Cerebellar cortex (tissue), 1 donor: ENCODE measurements at regions not wholly inside any gene's neighbourhood (a gene's known extent, or its start where the extent isn't known, plus 50 kb on each side); places are given as distances from the start of the nearest gene placed in this dataset.

Experiments
- DNase-seq: peaks from one replicate; pipeline ENCODE4 v3.0.0-alpha.2; 2015; ENCODE audit warnings: low spot score

DNA sequence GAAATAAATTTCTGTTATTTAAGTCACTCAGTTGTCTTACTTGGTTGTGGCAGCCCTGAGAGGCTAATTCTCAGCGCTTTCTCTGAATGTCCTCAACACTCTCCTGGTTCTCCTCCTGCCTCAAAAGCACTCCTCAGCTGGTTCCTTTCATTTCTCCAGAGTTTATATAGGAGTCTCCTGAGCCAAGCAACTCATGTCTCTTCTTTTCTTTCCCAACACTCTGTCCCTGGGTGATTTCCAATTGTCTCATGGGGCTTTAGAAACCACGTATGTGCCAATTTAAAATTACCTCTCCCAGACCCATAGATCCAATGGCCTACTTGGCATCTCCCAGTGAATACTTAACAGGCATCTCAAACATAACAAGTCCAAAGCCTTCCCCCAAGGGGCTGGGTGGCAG, 184.3 kb downstream of the TTC32 start:
- no peak for DNase-seq

DNA sequence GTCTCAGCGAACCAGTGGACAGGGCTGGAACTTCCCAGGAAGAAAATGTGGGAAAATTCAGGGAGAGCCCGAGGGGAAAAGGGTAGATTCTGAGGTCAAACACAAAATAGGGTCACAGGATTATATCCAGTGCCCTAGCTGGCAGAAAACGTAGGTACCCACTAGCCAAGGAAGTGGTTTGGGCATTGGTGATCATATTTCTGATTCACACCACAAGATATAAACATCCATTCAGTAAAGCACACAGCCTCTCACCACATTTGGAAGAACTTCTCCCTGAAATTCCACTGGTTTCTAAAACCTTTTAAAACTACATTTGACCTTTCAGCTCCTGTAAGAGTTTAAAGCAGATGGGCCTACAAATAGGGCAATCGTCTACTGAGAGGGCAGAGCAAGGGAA, 186.9 kb downstream of the TTC32 start:
- no peak for DNase-seq

DNA sequence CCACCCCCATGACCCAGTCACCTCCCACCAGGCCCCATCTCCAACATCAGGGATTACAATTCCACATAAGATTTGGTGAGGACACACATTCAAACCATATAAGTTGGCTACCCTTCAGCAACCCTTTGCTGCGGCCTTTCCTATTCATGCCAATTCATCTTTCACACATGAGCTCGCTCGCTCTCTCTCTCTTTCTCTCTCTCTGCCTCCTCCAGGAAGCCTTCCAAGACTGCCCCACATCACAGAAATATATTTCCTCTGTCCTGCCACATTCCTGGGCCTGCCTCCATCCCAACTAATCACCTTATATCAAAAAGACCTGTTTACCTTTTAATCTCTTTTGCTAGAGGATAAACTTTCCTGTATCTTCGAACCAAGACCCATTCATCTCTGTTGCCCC, 188.9 kb downstream of the TTC32 start:
- DNase-seq = no peak

- no peak for DNase-seq
Observed at GRCh38 chr2:19711470-19712372, 190.1 kb downstream of the TTC32 start.

- DNase-seq = no peak
Observed at GRCh38 chr2:19710230-19710629, 191.6 kb downstream of the TTC32 start.

DNA sequence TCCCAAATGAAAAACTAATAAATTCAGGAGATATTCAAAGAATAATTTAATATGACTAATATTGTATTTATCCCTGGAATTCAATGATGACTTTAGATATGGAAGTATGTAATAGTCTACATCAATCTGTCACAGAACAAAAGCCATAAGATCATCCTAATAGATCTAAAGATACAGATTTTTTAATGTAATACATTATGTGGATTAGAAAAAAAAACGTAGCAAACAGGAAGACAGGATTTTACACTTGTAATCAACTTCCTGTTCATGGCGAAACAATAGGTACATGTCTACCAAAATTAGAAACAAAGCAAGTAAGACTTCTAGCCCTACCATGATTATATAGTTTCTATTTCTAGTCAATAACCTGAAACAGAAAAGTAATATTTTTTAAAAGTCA, 192.2 kb downstream of the TTC32 start:
- DNase-seq = no peak

GRCh38 chr2:19708776-19709175, 193.0 kb downstream of the TTC32 start:
- DNase-seq = no peak

GRCh38 chr2:19706332-19706731, 195.5 kb downstream of the TTC32 start:
- no peak for DNase-seq

- no peak for DNase-seq
Observed at GRCh38 chr2:19702267-19702666, 199.5 kb downstream of the TTC32 start.

DNA sequence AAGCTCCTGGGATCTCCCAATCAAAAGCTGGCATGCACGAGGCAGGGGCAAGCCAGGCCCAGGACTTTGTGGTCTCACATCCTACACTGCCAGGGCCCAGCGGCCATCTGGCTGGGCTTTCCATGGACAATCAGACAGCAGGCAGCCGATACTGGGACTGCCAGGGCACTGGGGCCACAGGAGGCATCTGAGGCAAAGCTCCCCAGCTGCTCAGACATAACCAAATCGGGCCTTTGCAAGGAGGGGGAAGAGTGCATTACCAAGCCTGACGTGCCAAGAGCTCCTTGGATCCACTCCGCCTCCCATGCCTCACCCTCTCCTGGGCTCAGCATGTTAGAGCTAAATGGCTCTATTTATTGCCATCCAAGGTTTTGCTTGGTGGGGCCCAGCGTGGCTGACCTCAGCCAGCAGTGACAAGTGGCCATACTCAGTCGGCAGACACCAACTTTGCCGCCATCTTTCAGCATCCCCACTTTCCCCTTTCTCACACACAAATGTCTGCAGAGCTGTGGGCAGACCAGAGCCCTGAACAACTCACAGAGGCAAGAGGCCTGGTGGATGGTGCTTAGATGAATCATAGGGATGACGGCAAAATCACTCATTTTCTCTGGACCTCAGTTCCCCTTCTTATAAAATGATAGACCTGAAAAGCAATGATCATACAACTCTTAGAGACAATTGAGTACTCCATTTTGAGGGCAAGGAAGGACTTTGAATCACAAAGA, 200.8 kb downstream of the TTC32 start:
- DNase-seq = no peak

DNA sequence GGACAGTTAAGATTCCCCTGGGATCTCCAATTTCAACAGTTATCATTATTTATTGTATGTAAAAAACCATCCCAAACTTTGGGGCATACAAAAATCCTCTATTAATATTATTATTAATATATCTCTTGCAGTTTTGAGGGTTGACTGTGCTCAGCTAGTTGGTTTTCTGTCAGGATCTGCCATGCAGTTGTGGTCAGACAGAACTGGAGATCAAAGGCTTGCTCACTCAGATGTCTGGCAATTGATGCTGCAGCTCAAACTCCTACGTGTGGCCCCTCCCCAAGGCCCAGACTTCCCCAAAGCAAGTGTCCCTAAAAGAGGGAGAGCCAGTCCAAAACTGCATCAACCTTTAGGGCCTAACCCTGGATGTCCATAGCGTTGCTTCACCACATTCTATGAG, 204.7 kb downstream of the TTC32 start:
- no peak for DNase-seq

DNA sequence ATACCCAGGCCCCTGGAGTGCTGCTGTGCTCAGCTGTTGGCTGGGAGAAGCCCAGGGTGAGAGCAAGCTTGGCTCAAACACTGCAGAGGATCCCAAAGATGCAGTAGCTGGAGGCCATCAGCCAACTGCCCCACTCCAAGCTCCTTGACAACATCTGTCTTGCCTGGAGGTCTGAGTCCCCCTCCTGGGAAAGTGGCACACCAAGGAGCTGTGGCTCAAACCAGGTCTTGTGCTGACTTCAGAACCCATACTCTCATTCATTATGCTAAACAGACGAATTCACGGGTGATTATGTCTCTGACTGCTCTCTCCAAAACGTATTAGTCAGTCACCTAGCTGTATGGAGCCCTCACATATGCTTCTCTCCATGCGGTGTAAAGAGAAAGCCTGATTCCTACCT, 206.1 kb downstream of the TTC32 start:
- no peak for DNase-seq

DNA sequence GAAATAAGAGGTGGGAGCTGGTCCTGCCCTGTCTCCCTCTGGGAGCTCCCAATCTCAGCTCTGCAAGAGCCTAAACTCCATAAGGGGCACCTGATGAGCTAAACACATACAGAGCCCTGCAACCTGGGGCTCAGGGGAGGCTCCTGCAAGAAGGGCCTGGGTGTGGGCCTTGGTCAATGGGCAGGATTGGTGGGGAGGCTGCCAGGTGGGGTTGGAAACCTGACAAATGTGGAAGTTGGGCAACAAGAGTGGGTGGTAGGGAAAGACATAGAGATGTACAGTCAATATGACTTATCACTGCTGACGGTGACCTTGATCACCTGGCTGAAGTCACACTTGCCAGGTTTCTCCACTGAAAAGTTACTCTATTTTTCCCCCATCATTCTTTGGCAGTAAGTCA, 209.9 kb downstream of the TTC32 start:
- no peak for DNase-seq

DNA sequence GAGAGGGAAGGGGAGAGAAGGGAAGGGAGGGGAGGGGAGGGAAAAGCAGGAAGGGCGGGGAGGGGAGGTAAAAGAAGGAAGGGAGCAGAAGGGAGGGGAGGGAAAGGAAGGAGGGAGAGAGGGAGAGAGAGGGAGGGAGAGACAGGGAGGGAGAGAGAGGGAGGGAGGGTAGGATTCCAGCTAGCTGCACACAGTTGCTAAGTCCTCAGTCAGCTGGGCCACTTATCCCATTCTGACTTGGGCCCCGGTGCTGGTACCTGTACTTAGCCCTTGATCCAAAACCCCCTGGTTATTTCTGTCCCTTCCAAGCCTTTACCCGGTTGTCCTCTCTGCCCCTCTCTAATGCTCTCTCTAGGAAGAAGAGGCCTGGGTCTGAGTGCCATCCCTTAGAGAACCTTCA, 211.4 kb downstream of the TTC32 start:
- DNase-seq = no peak

GRCh38 chr2:19689646-19690168, 212.1 kb downstream of the TTC32 start:
- DNase-seq = no peak

GRCh38 chr2:19688059-19688458, 213.7 kb downstream of the TTC32 start:
- no peak for DNase-seq

DNA sequence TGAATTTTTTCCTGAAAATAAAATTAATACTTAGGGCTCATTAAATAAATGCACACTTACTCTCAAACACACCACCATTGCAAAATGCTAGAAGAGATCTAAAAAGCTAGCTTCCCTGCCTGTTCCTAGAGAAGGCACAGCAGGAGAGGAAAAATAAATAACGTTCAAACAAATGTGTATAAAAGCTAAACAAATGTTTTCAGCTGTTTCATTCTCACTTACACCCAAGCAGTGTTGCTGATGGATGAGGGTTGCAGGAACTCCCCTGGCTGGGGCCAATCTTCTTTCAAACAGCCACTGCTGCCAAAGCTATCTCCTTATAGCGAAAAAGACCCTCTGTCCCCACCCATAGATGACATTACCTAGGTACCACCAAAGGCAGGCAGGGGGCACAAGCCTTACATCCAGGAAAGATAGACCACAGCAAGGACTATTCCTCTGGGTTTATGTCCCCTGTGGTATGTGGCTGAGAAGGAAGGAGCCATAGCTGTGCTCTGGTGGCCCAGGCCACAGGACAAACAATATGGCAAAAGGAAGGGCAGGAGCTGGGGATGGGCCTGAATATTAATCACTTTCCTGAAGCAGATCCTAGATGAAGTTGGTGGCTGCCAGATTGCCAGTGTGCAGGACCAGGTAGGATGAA, 214.6 kb downstream of the TTC32 start:
- DNase-seq = no peak

DNA sequence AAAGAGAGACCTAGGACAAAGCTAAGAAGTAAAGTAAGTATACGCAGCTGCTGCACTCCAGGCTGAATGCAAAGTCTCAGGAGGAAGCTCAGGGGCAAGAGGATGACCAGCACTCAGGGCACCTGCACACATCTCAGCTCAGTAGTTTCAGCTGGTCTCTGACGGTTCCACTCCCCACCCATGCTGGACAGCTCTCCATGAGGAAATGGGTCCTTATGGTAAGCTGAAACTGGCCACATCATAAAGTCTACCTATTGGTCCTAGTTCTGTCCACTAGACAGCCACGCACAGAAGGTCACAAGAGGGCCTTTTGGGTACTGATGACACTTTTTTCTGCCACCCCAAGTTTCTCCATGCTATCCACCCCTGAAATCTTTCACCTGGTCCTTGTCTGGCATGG, 215.3 kb downstream of the TTC32 start:
- DNase-seq = no peak

GRCh38 chr2:19685731-19686130, 216.1 kb downstream of the TTC32 start:
- DNase-seq = no peak

DNA sequence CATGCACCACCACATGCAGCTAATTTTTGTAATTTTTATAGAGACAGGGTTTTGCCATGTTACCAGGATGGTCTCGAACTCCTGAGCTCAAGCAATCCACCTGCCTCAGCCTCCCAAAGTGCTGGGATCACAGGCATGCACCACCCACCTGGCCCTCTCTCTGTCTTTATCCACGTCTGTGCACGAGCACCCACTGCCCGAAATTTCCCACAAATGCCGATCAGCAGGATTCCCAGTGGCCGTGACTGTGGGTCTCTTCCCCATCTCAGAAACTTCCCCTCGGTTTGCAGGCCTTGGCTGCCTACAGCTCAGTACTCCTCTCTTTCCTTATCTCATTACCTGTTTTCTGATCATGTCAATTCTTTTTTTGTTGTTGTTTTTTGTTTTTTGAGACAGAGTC, 217.3 kb downstream of the TTC32 start:
- no peak for DNase-seq

DNA sequence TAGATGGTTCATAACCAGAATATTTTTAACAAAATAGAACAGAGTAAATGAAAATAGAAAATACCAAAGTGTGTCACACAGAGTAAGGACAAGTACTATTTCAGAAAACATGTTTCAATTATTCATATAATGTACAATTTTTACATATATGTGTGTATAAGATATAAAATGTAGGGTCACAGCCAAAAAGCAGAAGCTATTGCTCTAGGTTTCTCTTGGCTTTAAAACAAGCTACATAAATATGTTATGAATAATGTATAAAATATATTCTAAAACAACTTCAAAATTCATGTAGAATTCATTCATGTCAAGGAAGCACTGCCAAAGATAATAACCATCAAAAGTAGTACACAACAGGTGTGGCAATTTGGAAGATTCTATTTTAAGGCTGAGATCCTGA, 218.2 kb downstream of the TTC32 start:
- no peak for DNase-seq

DNA sequence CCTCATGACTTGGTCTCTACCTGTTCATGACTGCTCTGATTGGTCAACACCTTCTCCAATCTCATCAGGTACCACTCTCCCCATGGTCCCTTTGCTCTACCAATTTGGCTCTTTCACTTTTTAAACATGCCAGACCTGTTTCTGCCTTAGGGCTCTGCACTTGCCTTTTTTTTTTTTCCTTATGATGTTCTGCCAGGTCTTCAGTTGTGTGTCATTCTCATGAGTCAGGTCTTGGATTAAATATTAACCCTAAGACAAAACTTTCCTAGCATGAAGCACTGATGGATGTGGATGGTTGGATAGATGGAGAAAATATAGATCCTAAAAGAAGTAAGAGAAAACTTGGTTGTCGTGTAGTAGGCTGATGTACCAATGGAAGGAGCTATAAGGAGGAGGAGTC, 219.3 kb downstream of the TTC32 start:
- DNase-seq = no peak
